GM18861 (cell line): ENCODE measurements at regions not wholly inside any gene's neighbourhood (a gene's known extent, or its start where the extent isn't known, plus 50 kb on each side); places are given as distances from the start of the nearest gene placed in this dataset.
"Not testable (repeated sequence)": the region's sequence is repeated elsewhere in the genome, so short reads cannot be mapped to it uniquely, and the experiment has no call there.

Source experiments
- ATAC-seq: cut with Tn5 transposase; IDR thresholded peaks from one replicate; pipeline ENCODE4 v1.9.1; 2021; ENCODE audit not compliant: unreplicated experiment

- no peak for ATAC-seq
Observed at GRCh38 chr21:17191346-17191993, 321.4 kb upstream of the CXADR start.

- ATAC-seq: no peak
Observed at GRCh38 chr21:17195351-17195750, 317.5 kb upstream of the CXADR start.

- ATAC-seq: no peak
Observed at GRCh38 chr21:17195976-17196375, 316.9 kb upstream of the CXADR start.

- ATAC-seq: no peak
Observed at GRCh38 chr21:17196623-17197022, 316.2 kb upstream of the CXADR start.

GRCh38 chr21:17197996-17198395, 314.8 kb upstream of the CXADR start:
- no peak for ATAC-seq

- ATAC-seq: no peak
Observed at GRCh38 chr21:17200250-17200649, 312.6 kb upstream of the CXADR start.

GRCh38 chr21:17201741-17202260, 311.0 kb upstream of the CXADR start:
- no peak for ATAC-seq

- no peak for ATAC-seq
Observed at GRCh38 chr21:17214801-17215200, 298.0 kb upstream of the CXADR start.

- not testable (repeated sequence) for ATAC-seq
Observed at GRCh38 chr21:17219050-17219449, 293.8 kb upstream of the CXADR start.

- no peak for ATAC-seq
Observed at GRCh38 chr21:17231124-17231523, 281.7 kb upstream of the CXADR start.

- ATAC-seq: no peak
Observed at GRCh38 chr21:17231771-17232170, 281.1 kb upstream of the CXADR start.

GRCh38 chr21:17238468-17238867, 274.4 kb upstream of the CXADR start:
- ATAC-seq: no peak

- no peak for ATAC-seq
Observed at GRCh38 chr21:17250778-17251241, 262.0 kb upstream of the CXADR start.

GRCh38 chr21:17257784-17258183, 255.1 kb upstream of the CXADR start:
- ATAC-seq: no peak

- no peak for ATAC-seq
Observed at GRCh38 chr21:17264182-17264581, 248.7 kb upstream of the CXADR start.

GRCh38 chr21:17269760-17270159, 243.1 kb upstream of the CXADR start:
- ATAC-seq: no peak

GRCh38 chr21:17270229-17270628, 242.6 kb upstream of the CXADR start:
- ATAC-seq: no peak

GRCh38 chr21:17279663-17280062, 233.2 kb upstream of the CXADR start:
- no peak for ATAC-seq

GRCh38 chr21:17293016-17293562, 219.8 kb upstream of the CXADR start:
- ATAC-seq: not testable (repeated sequence)

- no peak for ATAC-seq
Observed at GRCh38 chr21:17295997-17296396, 216.8 kb upstream of the CXADR start.

GRCh38 chr21:17299576-17299975, 213.3 kb upstream of the CXADR start:
- ATAC-seq: not testable (repeated sequence)

- not testable (repeated sequence) for ATAC-seq
Observed at GRCh38 chr21:17327715-17328114, 185.1 kb upstream of the CXADR start.

GRCh38 chr21:17334484-17334883, 178.4 kb upstream of the CXADR start:
- no peak for ATAC-seq
